SK-N-SH (cell line): ENCODE measurements at regions not wholly inside any gene's neighbourhood (a gene's known extent, or its start where the extent isn't known, plus 50 kb on each side); places are given as distances from the start of the nearest gene placed in this dataset.

Experiments used
- EZH2phosphoT487 ChIP-seq: fragments of 200-600 bp; sonication (generic); IDR thresholded peaks from 2 replicates; pipeline ENCODE4 v1.6.1; 2017; ENCODE audit warnings: low read depth, mixed run types, mild to moderate bottlenecking, antibody characterized with exemption, moderate library complexity, borderline replicate concordance
- FOXJ3 ChIP-seq: sonication (generic); formaldehyde crosslinking; IDR thresholded peaks from 2 replicates; pipeline ENCODE4 v1.5.1; 2020; ENCODE audit warnings: mild to moderate bottlenecking, missing genetic modification reagents
- TF ChIP-seq, protein P1 (sequence below): fragments of 200-600 bp; sonication (generic); IDR thresholded peaks from 2 replicates; pipeline ENCODE4 v1.6.1; 2017; ENCODE audit warnings: antibody characterized with exemption, mild to moderate bottlenecking, moderate library complexity

DNA sequence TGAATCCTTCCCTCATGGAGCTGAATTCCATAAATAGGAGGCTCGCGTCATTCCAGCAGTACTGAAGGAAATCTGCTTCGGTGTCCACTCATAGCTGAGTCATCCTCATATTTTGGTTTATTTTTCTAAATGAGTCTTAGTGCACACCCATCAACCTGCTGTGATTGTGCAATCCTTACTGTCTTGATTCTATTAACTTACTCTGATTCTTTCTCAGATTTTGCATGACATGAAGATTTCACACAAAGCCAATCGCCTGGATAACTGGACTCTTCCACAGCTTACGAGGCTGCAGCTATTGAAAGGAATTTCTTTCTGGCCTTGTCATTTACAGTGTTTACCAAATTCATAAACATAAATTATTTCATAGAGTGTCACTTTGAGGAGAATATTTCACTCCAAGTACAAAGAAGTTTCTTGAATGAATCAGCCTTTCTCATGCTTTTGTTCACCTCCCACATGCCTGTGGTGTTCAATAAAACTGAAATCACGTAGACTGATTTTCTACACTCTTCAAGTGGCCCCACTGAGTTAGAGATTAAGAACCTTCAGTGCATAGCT is 207.6 kb upstream of the SLITRK2 start:
- no peak for TF ChIP-seq FOXJ3 (CRISPR knock-in tag)
- TF ChIP-seq, protein P1, sequence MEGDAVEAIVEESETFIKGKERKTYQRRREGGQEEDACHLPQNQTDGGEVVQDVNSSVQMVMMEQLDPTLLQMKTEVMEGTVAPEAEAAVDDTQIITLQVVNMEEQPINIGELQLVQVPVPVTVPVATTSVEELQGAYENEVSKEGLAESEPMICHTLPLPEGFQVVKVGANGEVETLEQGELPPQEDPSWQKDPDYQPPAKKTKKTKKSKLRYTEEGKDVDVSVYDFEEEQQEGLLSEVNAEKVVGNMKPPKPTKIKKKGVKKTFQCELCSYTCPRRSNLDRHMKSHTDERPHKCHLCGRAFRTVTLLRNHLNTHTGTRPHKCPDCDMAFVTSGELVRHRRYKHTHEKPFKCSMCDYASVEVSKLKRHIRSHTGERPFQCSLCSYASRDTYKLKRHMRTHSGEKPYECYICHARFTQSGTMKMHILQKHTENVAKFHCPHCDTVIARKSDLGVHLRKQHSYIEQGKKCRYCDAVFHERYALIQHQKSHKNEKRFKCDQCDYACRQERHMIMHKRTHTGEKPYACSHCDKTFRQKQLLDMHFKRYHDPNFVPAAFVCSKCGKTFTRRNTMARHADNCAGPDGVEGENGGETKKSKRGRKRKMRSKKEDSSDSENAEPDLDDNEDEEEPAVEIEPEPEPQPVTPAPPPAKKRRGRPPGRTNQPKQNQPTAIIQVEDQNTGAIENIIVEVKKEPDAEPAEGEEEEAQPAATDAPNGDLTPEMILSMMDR, result no peak
- no peak for TF ChIP-seq EZH2phosphoT487
